Cardiac fibroblast (primary cell): ENCODE measurements at regions not wholly inside any gene's neighbourhood (a gene's known extent, or its start where the extent isn't known, plus 50 kb on each side); places are given as distances from the start of the nearest gene placed in this dataset.

Experiments
- DNase-seq, 2 donors: peaks; one replicate each; pipeline versions ENCODE4 v3.0.0 to v3.0.0-alpha.2; 2010; ENCODE audit warnings: low read depth in 2 of 2
- H3K4me3 ChIP-seq, 2 donors: replicated peaks in 1 of 2; 1 replicate in 1 of 2; 2 replicates in 1 of 2; pipeline ENCODE4 v1.5.1; 2011; ENCODE audit warnings: low read depth in 2 of 2, low read length in 2 of 2, mild to moderate bottlenecking in 2 of 2, moderate library complexity in 1 of 2
- TF ChIP-seq, protein P1 (sequence below): IDR thresholded peaks from one replicate; pipeline ENCODE4 v1.5.1; 2011; ENCODE audit warnings: low read depth, mild to moderate bottlenecking, low read length, inconsistent platforms

DNA sequence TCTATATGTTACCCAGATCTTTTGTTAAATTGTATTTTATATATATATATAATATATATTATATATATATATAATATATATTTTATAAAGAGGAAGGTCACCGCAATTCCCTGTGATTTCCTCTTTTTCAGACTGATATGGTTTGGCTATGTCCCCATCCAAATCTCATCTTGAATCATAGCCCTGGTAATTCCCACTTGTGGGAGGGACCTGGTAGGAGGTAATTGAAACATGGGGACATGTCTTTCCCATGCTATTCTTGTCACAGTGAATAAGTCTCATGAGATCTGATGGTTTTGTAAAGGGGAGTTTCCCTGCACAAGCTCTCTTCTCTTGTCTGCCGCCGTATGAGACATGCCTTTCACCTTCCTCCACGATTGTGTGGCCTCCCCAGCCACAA, 157.6 kb downstream of the RAB38 start:
- TF ChIP-seq, protein P1, sequence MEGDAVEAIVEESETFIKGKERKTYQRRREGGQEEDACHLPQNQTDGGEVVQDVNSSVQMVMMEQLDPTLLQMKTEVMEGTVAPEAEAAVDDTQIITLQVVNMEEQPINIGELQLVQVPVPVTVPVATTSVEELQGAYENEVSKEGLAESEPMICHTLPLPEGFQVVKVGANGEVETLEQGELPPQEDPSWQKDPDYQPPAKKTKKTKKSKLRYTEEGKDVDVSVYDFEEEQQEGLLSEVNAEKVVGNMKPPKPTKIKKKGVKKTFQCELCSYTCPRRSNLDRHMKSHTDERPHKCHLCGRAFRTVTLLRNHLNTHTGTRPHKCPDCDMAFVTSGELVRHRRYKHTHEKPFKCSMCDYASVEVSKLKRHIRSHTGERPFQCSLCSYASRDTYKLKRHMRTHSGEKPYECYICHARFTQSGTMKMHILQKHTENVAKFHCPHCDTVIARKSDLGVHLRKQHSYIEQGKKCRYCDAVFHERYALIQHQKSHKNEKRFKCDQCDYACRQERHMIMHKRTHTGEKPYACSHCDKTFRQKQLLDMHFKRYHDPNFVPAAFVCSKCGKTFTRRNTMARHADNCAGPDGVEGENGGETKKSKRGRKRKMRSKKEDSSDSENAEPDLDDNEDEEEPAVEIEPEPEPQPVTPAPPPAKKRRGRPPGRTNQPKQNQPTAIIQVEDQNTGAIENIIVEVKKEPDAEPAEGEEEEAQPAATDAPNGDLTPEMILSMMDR: no peak
- H3K4me3 ChIP-seq: no peak overlapping the region
- no peak for DNase-seq

DNA sequence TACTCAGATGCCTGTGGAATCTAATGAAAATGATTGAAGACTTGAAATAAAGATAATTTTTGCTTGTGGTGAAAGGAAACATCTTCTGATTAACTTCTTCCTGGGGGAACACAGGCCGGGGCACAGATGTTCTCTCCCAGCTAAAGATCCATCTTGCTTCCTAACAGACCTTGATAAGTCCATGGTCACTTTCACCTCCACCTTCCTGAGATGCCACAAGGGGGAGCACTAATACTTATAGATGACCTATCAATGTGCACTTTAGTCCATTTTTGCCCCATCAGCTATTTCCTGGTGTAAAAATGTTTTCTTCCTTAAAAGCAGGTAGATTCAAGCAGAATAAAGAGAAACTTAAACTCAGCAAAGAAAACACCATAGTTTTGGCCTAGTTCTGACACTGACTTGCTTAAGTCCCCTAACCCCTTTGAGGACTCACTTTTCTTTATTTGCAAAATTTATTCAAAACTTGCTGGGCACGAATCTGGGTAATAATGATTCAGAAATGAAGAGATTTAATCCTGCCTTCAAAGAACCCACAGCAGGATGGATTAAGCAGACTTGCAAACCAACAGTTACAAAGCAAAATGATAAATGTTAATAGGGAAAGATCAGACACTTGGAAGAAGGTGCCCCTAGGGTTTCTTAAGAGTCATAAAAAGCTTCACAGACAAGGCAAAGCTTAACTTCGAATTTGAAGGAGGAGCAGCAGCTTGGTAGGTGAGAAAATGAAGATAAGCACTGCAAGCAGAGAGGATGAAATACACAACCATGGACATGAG, 158.7 kb downstream of the RAB38 start:
- peak; percentile 90 to 91 for DNase-seq
- TF ChIP-seq, protein P1: peak; percentile 72
- no peak overlapping the region for H3K4me3 ChIP-seq

DNA sequence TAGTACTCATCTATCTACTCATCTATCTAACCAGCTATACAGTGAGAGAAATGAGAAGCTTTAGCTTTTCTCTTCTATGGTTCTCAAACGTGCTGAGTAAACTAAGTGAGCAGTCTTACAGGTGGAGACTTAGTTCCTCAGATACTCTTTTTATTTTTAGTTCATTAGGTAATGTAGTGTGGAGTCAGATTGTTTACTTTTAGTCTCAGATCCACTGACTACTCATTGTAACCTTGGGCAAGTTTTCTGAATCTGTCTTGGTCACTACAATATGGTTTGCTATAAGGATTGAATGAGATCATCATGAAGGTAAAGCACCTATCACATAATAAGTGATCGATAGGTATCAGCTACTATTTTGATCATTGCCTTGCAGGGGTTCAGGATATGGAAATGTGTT, 160.1 kb downstream of the RAB38 start:
- H3K4me3 ChIP-seq: no peak overlapping the region
- DNase-seq: no peak
- TF ChIP-seq, protein P1: no peak

DNA sequence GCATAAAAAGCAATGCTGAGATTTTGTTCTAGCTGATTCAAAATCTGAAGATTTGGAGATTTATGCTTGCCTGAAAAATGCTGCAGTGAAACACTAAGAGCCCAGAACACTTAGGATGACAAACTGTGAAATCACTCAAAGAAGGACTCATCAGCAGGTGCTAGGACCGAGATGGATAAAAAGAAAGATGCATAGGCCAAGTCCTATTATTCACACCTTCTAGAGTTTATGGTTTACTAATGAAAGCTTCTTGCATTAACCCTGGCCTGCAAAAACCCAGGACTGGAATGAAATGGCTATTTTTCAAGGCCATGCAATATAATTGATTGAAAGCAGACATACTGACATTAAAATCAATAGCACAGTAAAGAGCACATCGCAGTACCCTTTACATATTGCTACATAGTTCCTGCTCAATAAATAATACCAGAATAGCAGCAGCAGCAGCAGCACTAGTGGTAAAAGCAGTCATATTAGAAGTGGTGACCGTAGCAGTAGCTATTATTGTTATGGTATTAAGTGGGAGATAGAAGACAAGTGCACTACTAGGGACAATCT, 161.7 kb downstream of the RAB38 start:
- TF ChIP-seq, protein P1: no peak
- no peak overlapping the region for H3K4me3 ChIP-seq
- DNase-seq: peak in 1 of 2 donors; percentile 30

DNA sequence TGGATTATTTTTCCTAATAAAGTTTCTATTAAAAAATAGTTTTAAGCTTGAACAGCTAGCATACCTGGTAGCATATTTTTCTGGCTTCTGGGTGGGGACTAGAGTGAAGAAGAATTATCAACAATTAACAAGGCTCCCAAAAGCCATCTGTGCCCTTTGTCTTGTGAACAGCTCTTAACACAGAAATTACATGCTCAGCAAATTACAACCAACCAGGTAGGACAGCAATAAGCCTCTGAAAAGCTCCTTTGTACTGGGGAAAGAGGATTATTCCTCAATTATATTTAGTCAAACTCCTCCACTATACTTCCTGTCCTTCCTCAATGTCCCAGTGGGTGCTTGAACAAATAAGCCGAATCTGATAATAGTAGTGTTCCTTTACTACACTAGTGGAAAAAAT, 162.8 kb downstream of the RAB38 start:
- TF ChIP-seq, protein P1: no peak
- DNase-seq: no peak
- H3K4me3 ChIP-seq: no peak overlapping the region

DNA sequence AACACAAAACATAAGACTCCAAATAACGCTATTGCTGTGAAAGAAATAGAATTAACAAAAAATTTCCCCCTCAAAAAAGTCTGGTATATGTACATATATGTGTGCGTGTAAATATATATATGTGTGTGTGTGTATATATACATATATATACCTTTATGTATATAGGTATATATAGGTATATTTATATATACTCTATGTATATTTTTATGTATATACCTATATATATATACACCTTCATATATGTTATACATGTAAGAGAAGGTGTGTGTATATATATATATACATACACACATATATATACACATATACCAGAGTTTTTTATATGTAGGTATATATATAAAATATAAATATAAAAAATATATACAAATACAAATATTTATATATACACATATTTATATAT, 199.2 kb downstream of the RAB38 start:
- DNase-seq: no peak
- TF ChIP-seq, protein P1: no peak
- H3K4me3 ChIP-seq: no peak overlapping the region

DNA sequence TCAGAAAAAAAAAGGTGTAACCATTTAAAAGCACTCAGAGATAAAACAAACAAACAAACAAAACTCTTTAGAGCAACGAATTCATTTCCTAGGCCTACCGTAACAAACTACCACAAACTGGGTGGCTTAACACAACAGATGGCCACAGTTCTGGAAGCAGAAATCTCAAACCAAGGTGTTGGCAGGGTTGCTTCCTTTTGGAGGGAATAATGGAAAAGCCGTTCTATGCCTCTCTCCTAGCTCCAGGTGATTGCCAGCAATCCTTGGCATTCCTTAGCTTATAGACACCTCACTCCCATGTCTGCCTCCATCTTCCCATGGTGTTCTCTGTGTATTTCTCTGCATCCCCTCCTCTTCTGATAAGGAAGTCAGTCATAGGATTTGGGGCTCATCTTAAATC, 200.4 kb downstream of the RAB38 start:
- H3K4me3 ChIP-seq: no peak overlapping the region
- TF ChIP-seq, protein P1: no peak
- DNase-seq: no peak
